GM19463 (cell line): ENCODE measurements at regions not wholly inside any gene's neighbourhood (a gene's known extent, or its start where the extent isn't known, plus 50 kb on each side); places are given as distances from the start of the nearest gene placed in this dataset.
A peak's percentile ranks its signal among the peaks of the same experiment; 100 is the strongest.

Experiments used
- ATAC-seq: cut with Tn5 transposase; IDR thresholded peaks from one replicate; pipeline ENCODE4 v1.9.1; 2021; ENCODE audit warnings: mild to moderate bottlenecking, moderate library complexity; ENCODE audit not compliant: unreplicated experiment

GRCh38 chr17:62119373-62119772 is 54.3 kb upstream of the MED13 start:
- peak; percentile 53 for ATAC-seq
